ENCODE measurements at regions not wholly inside any gene's neighbourhood (a gene's known extent, or its start where the extent isn't known, plus 50 kb on each side); places are given as distances from the start of the nearest gene placed in this dataset.

DNA sequence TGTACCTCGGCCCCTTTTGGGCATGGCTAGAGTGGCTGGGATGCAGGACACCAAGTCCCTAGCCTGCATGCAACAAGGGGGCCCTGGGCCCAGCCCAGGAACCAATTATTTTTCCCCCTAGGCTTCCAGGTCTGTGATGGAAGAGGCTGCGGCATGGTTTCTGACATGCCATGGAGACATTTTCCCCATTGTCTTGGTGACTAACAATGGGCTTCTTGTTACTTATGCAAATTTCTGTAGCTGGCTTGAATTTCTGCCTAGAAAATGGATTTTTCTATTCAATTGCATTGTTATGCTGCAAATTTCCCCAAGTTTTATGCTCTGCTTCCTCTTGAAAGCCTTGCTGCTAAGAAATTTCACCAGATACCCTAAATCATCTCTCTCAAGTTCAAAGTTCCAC lies 1269.6 kb upstream of the CITED2 start (continued):
- TF ChIP-seq, protein P1, sequence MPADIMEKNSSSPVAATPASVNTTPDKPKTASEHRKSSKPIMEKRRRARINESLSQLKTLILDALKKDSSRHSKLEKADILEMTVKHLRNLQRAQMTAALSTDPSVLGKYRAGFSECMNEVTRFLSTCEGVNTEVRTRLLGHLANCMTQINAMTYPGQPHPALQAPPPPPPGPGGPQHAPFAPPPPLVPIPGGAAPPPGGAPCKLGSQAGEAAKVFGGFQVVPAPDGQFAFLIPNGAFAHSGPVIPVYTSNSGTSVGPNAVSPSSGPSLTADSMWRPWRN (IDR thresholded peaks at IDR 0.05; ENCODE audit: low read depth), result no peak

DNA sequence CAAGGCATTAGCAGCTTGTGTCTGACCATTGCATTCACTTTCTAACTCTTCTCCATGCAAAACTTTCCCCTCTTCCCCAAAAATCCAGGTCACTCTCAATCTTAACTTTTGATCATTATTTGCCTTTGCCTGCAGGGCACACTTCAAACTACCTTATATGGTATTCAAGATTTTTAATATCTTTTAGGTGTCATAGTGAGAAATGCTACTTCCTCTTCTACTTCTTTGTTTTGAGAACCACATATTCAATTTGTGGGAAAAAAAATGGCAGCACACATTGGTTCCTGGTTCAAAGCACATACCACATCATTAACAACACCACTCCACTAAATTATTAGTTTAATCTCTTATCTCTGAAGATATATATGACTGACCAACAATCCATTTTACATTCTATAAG lies 1267.0 kb upstream of the CITED2 start:
- Histone ChIP-seq H3K4me3 (no peak overlapping the region), H2AFZ (ENCODE audit: low read depth, low read length) (no peak overlapping the region), H3K9ac (ENCODE audit: insufficient read depth in 1 of 2, low read depth in 2 of 2, low read length in 2 of 2) (no peak overlapping the region), H3K79me2 (ENCODE audit: control insufficient read depth, insufficient read depth, low read length) (no peaks in the 10 kb centered on the region), H3K4me1 (replicated peaks in 1 of 2; ENCODE audit: control insufficient read depth in 2 of 2, insufficient read depth in 2 of 2, low read length in 2 of 2) (no peaks in the 10 kb centered on the region), H4K20me1 (replicated peaks; ENCODE audit: control insufficient read depth, insufficient read depth, low read length) (no peaks in the 10 kb centered on the region), H3K27me3 (ENCODE audit: control insufficient read depth in 2 of 2, insufficient read depth in 2 of 2, low read length in 2 of 2) (no peaks in the 10 kb centered on the region), H3K27ac (ENCODE audit: extremely low read depth, low read depth, low read length) (no peak overlapping the region), H3K4me2 (ENCODE audit: insufficient read depth, low read length) (no peak overlapping the region), H3K9me3 (replicated peaks; ENCODE audit: control insufficient read depth, insufficient read depth, low read depth, low read length) (no peaks in the 10 kb centered on the region; the same call in 1 of the 2 replicates), H3K36me3 (ENCODE audit: control insufficient read depth, insufficient read depth, low read length) (no peaks in the 10 kb centered on the region), H3K9me1 (ENCODE audit: control insufficient read depth, insufficient read depth, low read length) (no peaks in the 10 kb centered on the region)
- ChIA-PET CTCF (ENCODE audit: low intra/inter-chr PET ratio) (no interaction called here), POLR2A (no interaction called here)
- intact Hi-C loops (cut with micrococcal nuclease) (no loop called here), in situ Hi-C loops (cut with MboI) (no loop called here)
- DNase-seq (ENCODE audit: extremely low read depth in 1 of 4, low spot score in 3 of 4) (no peak), ATAC-seq (no peak), FAIRE-seq (no peak)
- TF ChIP-seq SNRNP70 (optimal IDR thresholded peaks at IDR 0.05; ENCODE audit: low read depth, low read length) (no peak), ZNF79 (CRISPR knock-in tag; IDR thresholded peaks at IDR 0.05; ENCODE audit: low read depth) (no peak), GTF2F1 (IDR thresholded peaks at IDR 0.05; ENCODE audit: low read depth, low read length) (no peak), NFATC3 (IDR thresholded peaks at IDR 0.05) (no peak), ZNF217 (CRISPR knock-in tag; IDR thresholded peaks at IDR 0.05) (no peak), ZNF57 (CRISPR knock-in tag; IDR thresholded peaks at IDR 0.05) (no peak), DNMT1 (IDR thresholded peaks at IDR 0.05) (no peak), NFXL1 (CRISPR knock-in tag; IDR thresholded peaks at IDR 0.05) (no peak), CBFA2T2 (conservative IDR thresholded peaks at IDR 0.05) (no peak), PURB (CRISPR knock-in tag; IDR thresholded peaks at IDR 0.05; ENCODE audit: low read depth) (no peak), ZNF778 (CRISPR knock-in tag; IDR thresholded peaks at IDR 0.05) (no peak), ZBTB1 (CRISPR knock-in tag; IDR thresholded peaks at IDR 0.05; ENCODE audit: borderline replicate concordance, low read depth) (no peak), TBP (optimal IDR thresholded peaks at IDR 0.05; ENCODE audit: low read depth, low read length) (no peak)
- TF ChIP-seq, protein P2, sequence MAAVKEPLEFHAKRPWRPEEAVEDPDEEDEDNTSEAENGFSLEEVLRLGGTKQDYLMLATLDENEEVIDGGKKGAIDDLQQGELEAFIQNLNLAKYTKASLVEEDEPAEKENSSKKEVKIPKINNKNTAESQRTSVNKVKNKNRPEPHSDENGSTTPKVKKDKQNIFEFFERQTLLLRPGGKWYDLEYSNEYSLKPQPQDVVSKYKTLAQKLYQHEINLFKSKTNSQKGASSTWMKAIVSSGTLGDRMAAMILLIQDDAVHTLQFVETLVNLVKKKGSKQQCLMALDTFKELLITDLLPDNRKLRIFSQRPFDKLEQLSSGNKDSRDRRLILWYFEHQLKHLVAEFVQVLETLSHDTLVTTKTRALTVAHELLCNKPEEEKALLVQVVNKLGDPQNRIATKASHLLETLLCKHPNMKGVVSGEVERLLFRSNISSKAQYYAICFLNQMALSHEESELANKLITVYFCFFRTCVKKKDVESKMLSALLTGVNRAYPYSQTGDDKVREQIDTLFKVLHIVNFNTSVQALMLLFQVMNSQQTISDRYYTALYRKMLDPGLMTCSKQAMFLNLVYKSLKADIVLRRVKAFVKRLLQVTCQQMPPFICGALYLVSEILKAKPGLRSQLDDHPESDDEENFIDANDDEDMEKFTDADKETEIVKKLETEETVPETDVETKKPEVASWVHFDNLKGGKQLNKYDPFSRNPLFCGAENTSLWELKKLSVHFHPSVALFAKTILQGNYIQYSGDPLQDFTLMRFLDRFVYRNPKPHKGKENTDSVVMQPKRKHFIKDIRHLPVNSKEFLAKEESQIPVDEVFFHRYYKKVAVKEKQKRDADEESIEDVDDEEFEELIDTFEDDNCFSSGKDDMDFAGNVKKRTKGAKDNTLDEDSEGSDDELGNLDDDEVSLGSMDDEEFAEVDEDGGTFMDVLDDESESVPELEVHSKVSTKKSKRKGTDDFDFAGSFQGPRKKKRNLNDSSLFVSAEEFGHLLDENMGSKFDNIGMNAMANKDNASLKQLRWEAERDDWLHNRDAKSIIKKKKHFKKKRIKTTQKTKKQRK (IDR thresholded peaks at IDR 0.05; ENCODE audit: borderline replicate concordance, low read depth, low read length), result no peak
- TF ChIP-seq, protein P3, sequence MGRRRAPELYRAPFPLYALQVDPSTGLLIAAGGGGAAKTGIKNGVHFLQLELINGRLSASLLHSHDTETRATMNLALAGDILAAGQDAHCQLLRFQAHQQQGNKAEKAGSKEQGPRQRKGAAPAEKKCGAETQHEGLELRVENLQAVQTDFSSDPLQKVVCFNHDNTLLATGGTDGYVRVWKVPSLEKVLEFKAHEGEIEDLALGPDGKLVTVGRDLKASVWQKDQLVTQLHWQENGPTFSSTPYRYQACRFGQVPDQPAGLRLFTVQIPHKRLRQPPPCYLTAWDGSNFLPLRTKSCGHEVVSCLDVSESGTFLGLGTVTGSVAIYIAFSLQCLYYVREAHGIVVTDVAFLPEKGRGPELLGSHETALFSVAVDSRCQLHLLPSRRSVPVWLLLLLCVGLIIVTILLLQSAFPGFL (CRISPR knock-in tag; IDR thresholded peaks at IDR 0.05), result no peak
- BruUV-seq (replicated peaks), result no TSS peak

Data from K562 (cell line).